Mesodermal cell (in vitro differentiated cells): ENCODE measurements at regions not wholly inside any gene's neighbourhood (a gene's known extent, or its start where the extent isn't known, plus 50 kb on each side); places are given as distances from the start of the nearest gene placed in this dataset.

ENCODE experiments used
- H3K27ac ChIP-seq: 2 replicates; pipeline ENCODE4 v1.7.0; 2013; ENCODE audit warnings: mild to moderate bottlenecking, low read depth, low read length, moderate library complexity; ENCODE audit not compliant: severe bottlenecking
- H3K36me3 ChIP-seq: 2 replicates; pipeline ENCODE4 v1.7.1; 2013; ENCODE audit warnings: mild to moderate bottlenecking, low read length, moderate library complexity; ENCODE audit not compliant: control insufficient read depth, insufficient read depth
- H3K4me1 ChIP-seq: one replicate; pipeline ENCODE4 v1.7.1; 2013; ENCODE audit warnings: mild to moderate bottlenecking, low read length; ENCODE audit not compliant: insufficient read depth, control insufficient read depth, poor library complexity, severe bottlenecking
- H3K4me3 ChIP-seq: 2 replicates; pipeline ENCODE4 v1.7.0; 2013; ENCODE audit warnings: low read length, control low read depth, mild to moderate bottlenecking; ENCODE audit not compliant: insufficient read depth, poor library complexity, severe bottlenecking; ENCODE audit errors: extremely low read depth
- H3K9me3 ChIP-seq: 2 replicates; pipeline ENCODE4 v1.7.1; 2013; ENCODE audit warnings: mild to moderate bottlenecking, low read length, moderate library complexity; ENCODE audit not compliant: control insufficient read depth
- WGBS, 2 experiments: methylation state at CpG; one replicate each; pipeline ENCODE4 v1.1.5; 2013; ENCODE audit warnings: missing lambda C conversion rate in 2 of 2; ENCODE audit not compliant: insufficient coverage in 2 of 2; 5-methylcytosine and 5-hydroxymethylcytosine counted together

DNA sequence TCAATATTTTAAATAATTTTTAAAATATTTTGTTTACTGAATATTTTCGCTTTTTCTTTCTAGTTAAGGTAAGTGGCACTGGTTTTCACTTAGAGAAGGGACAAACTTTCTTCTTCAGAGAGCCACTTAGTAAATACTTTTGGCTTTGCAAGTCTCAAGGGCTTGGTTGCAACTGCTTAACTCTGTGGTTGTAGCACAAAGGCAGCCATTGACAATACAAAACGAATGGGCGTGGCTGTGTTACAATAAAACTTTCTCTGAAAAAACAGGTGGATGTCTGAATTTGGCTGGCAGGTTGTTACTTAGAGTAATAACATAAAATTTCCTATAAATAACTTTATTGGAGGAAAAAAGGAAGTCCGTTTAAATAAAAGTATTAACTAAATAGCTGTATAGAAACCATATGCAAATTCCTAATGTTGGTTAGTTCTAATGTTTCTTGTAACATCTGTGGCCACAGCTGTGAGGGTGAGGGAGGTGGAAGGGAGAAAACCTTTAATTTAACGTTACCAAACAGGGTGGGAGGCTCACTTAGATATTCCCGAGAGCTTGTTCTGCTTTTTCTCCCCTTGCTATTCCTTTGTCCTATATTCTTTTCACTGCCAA, 62.4 kb upstream of the TNP1 start:
- no peak overlapping the region for H3K4me3 ChIP-seq
- WGBS, 2 experiments: 80% methylated on average over 3 of the region's 6 CpGs; no CpG with 5 or more reads in 1 of the 2 experiments
- no peak overlapping the region for H3K27ac ChIP-seq
- no peaks in the 10 kb centered on the region for H3K36me3 ChIP-seq
- peaks cover 5% of the 10 kb centered on the region for H3K4me1 ChIP-seq
- H3K9me3 ChIP-seq: no peaks in the 10 kb centered on the region

DNA sequence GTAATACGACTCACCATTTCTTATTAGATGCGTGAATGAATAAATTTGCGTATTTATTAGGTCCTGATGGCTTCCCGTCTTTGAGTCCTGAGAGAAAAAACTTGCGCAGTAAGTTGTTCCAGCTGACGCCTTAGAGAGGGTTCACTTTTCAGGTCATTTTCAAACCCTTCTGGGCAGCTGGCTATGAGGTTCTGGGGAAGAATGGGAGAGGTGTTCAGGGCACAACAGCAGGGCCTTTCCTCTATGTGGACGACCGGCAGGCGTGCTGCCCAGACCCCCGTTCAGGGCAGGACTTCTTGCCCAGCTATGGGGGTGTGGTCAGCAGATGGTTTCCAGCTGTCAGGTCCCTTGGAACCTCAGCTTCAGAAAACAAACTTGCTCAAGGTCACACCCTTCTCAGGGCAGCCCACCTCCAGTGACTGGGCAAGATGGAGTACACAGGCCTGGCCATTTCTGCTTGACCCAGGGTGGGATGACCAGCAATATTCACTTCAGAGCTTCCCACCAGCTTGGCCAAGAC, 61.1 kb upstream of the TNP1 start:
- no peak overlapping the region for H3K4me3 ChIP-seq
- H3K9me3 ChIP-seq: no peaks in the 10 kb centered on the region
- no peak overlapping the region for H3K27ac ChIP-seq
- peaks cover 5% of the 10 kb centered on the region for H3K4me1 ChIP-seq
- 97 to 100% methylated on average over 6 to 7 of the region's 10 CpGs for WGBS, 2 experiments
- no peaks in the 10 kb centered on the region for H3K36me3 ChIP-seq

DNA sequence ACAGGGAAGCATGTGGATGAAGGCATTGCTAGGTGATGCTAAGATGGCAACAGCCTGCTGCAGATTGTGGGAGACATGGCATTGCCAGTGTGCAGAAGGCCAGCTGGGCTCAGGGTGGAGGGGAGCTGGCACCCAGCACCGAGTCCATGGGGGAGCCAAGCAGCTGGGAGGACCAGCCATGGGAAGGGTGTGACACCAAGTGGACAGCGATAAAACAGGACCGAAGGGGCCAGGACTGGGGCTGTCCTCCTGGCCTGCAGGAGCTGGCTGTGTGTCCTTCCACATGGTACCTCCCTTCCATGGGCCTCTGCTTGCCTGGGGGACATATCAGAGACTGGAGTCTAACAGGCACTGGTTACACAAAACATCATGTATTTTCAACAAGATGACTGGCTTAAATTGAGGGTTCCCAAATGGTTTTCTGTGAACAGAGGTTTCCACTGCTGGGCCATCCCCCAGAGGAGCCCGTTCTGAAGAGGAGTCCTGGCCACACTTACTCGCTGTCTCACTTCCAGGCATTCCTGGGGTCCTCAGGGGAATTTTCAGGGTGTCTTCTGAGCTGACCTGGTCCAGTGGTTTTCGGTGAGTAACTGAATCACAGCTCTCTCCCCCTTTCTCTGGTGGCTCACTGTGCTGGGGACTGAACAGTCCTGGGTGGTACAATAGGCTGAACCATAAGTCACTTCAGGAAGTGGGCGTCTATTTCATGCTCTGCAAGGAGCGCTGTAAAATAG, 60.4 kb upstream of the TNP1 start:
- H3K9me3 ChIP-seq: no peaks in the 10 kb centered on the region
- peaks cover 5% of the 10 kb centered on the region for H3K4me1 ChIP-seq
- no peak overlapping the region for H3K4me3 ChIP-seq
- H3K36me3 ChIP-seq: no peaks in the 10 kb centered on the region
- no peak overlapping the region for H3K27ac ChIP-seq
- WGBS, 2 experiments: 91 to 92% methylated on average over 7 of the region's 8 CpGs

DNA sequence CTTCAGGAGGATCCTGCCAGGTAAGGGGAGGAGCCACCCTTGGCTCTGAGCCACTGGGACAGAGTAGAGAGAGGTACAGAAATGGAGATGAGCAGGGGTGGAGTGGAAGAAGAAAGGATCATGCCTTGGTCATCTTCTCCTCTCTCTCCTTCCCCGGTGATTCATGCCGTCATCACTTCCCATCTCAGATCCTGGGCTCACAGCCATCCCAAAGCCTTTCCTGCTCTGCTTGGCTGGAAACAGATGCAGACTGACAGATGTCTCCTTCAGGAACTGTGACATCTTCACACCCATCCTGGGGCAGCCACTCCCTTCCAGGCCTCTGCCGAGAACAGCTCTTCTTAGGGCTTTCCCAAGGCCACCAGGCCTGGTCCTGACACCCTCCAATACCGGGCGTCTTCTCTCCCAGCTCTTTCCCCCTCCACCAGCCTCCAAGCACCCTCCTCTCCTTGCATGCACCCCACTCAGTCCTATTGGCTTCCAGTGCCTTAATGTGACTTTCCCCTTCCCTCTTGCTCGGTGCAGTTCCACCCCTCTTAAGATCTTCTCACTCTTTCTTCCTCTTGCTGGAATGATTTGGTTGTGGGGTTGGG, 58.3 kb upstream of the TNP1 start:
- Histone ChIP-seq H3K4me1 (peaks cover 5% of the 10 kb centered on the region), H3K36me3 (no peaks in the 10 kb centered on the region), H3K9me3 (no peaks in the 10 kb centered on the region), H3K4me3 (no peak overlapping the region), H3K27ac (no peak overlapping the region)
- 85 to 97% methylated on average over 4 of the region's 6 CpGs for WGBS, 2 experiments

DNA sequence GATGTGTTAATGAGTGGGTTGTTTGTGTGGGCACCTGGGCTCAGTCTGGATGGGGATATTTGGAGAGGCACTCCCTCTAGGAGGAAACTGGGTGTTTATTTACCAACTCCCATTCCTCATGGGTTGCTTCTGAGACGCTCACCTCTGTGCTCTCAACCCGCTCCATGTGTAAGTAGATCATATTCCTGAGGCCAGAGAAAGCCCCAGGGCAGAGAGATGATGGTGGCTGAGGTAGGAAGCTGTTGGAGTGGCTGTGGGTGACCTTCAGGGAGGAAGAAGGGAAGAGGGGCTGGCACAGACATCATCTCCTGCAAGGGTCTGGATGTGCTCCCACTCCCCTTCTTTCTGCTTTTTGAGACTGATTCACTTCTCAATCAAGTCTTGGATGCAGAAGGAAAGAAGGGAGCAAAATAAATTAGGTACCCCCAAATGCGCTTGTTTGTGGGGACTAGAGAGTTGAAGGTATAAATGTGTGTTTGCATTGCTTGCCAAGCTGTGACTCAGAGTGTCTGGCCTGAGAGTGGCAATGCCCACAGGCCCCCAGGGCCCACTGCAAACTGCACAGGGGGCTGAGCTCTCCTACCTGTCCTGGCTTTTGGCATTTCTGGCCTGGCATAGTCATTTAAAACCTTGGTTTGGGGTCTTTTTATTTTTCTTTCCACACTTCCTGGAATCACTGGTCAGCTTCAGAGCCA, 57.2 kb upstream of the TNP1 start:
- Histone ChIP-seq H3K27ac (no peak overlapping the region), H3K36me3 (no peaks in the 10 kb centered on the region), H3K4me1 (peaks cover 5% of the 10 kb centered on the region), H3K9me3 (no peaks in the 10 kb centered on the region), H3K4me3 (no peak overlapping the region)
- 83 to 92% methylated on average over 1 of the region's 3 CpGs for WGBS, 2 experiments

DNA sequence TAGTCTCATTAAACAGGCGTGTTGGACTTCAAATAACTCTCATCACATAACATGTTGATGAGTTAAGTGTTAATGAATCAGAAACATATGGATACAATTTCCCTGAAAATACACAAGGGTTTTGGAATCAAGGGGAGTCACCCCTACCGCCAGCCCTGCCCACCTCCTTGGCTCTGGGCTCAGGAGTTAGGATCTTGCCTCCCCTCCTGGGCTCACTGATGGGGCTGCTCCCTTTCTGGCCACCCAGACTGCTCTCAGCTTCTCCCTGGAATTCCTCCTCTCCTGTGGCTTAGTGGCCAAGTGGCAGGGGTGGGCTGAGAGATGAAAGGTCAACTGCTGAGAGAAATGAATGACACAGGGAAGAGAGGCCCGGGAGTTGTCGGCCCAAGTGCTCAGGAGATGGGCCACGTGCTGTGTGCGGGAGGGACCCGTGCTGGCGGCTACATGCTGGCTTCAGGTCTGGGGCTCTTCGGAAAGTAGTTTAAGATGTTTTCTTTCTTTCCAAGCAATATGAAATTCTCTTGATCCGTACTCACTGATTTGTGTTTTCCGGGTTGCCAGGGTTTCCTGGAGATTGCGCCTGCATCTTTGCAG, 55.8 kb upstream of the TNP1 start:
- Histone ChIP-seq H3K9me3 (no peaks in the 10 kb centered on the region), H3K4me3 (no peak overlapping the region)

DNA sequence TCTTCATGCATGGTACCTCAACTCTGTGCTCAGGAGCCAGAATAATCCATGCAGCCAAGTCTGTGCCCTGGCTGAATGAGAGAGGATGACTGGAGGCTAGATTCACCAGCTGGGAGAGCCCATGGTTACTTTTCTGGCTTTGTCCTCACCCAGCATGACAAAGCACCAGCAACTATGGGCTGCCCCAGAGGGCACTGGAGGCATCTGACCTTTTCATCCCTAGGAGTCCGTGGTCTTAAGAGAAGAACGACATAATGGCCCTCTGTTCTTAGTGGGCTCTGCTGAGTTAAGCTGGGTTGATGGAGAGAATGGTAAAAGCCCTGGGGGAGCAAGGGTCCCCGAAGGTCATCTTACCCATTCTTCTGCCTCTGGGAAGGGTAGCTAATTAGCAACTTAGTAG, 54.6 kb upstream of the TNP1 start:
- no peaks in the 10 kb centered on the region for H3K9me3 ChIP-seq
- no peak overlapping the region for H3K4me3 ChIP-seq
- peaks cover 5% of the 10 kb centered on the region for H3K4me1 ChIP-seq
- 33 to 58% methylated on average over 2 to 3 of the region's 3 CpGs for WGBS, 2 experiments
- no peaks in the 10 kb centered on the region for H3K36me3 ChIP-seq
- H3K27ac ChIP-seq: no peak overlapping the region

More for the DNA sequence above, 55.8 kb upstream of the TNP1 start:
- no peak overlapping the region for H3K27ac ChIP-seq
- whole genome bisulfite sequencing, 2 experiments: 84 to 88% methylated on average over 11 of the region's 12 CpGs
- peaks cover 5% of the 10 kb centered on the region for H3K4me1 ChIP-seq
- no peaks in the 10 kb centered on the region for H3K36me3 ChIP-seq

DNA sequence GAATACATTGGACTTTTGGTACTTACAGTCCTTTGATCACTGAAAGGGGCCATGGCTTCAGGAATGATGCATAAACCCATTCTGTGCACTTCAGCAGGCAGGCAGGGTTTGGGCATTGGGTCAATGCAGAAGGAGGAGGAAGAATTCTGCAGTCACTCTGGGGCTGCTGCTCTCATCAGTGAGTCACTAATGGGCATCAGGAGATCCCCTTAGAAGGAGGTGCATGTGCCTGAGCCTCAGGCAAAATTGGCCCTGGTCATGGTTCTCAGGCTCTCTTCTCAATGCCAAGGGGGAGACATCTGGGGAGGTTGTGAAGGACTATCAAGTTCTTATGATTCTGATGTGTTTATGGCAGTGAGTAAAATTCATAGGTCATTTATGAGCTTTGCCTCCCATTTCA, 52.0 kb upstream of the TNP1 start:
- Histone ChIP-seq H3K9me3 (no peaks in the 10 kb centered on the region), H3K4me1 (no peaks in the 10 kb centered on the region), H3K36me3 (no peaks in the 10 kb centered on the region), H3K4me3 (no peak overlapping the region), H3K27ac (no peak overlapping the region)

DNA sequence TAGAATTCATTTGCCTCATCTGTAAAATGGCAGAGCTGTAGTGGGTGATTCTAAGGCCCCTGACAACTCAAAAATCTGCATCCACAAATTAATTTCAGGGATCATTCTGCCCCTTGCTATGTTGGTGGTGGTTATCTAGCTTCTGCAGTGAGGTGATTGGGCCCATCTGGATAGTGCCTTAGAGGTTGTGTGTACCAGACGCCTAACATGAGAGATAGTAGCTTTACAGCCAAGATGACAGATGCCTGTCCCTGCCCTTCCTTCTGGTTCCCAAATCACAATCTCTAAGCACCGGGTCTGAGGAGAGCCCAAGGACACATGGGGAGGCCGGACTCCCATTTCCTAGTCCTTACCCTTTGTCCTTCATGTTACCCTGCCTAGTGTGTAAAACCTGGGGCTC, 51.1 kb upstream of the TNP1 start:
- Histone ChIP-seq H3K4me3 (no peak overlapping the region), H3K4me1 (no peaks in the 10 kb centered on the region), H3K36me3 (no peaks in the 10 kb centered on the region), H3K27ac (no peak overlapping the region), H3K9me3 (no peaks in the 10 kb centered on the region)
- WGBS, 2 experiments: 82 to 100% methylated on average over 1 to 2 of the region's 3 CpGs

DNA sequence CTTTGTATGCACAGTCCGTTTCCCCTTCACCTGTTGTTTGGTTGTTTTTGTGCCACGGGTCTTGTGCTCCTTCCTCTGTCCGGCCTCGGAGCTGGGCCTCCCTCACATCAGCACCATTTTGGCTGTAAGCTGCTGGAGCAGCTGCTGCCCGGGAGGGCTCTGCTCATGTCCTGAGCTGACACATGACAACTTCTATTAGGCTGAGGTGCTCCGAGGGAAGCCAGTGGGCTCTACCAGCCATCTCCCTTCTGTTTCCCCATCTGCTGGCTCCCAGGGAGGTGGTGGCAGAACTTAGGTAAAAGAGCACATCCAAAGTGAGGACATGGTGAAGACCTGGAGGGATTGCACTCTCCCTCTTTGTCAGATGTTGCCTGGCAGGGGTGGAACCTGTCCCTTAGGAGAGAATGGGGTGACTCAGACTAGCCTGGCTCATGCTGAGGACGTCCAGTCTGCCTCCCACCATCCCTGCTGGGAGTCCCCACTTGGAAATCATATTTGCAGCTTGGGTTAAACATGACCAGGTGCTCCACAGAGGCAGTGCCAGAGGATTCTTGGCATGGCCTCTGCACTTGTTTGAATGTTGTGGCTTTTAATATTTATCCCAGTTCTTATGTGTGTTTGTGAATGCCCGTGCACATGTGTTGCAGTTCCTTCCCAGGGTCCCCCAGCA, 49.8 kb upstream of the TNP1 start:
- no peak overlapping the region for H3K4me3 ChIP-seq
- no peaks in the 10 kb centered on the region for H3K4me1 ChIP-seq
- no peaks in the 10 kb centered on the region for H3K36me3 ChIP-seq
- 80 to 90% methylated on average over 5 to 7 of the region's 8 CpGs for WGBS, 2 experiments
- no peak overlapping the region for H3K27ac ChIP-seq
- no peaks in the 10 kb centered on the region for H3K9me3 ChIP-seq
